SH-SY5Y (cell line): ENCODE measurements at regions not wholly inside any gene's neighbourhood (a gene's known extent, or its start where the extent isn't known, plus 50 kb on each side); places are given as distances from the start of the nearest gene placed in this dataset.

Experiments used
- GATA2 ChIP-seq: IDR thresholded peaks from 2 replicates; pipeline ENCODE4 v1.6.1; 2011; ENCODE audit warnings: mild to moderate bottlenecking, low read depth, low read length
- GATA3 ChIP-seq: IDR thresholded peaks from 2 replicates; pipeline ENCODE4 v1.6.1; 2011; ENCODE audit warnings: low read depth, mild to moderate bottlenecking, low read length, moderate library complexity

GRCh38 chr9:18136354-18136994 lies 337.5 kb upstream of the ADAMTSL1 start:
- TF ChIP-seq GATA2 (no peak), GATA3 (no peak)

- no peak for TF ChIP-seq GATA3
Observed at GRCh38 chr9:18137815-18138214, 336.1 kb upstream of the ADAMTSL1 start.

- no peak for TF ChIP-seq GATA2
- no peak for TF ChIP-seq GATA3
Observed at GRCh38 chr9:18138656-18139055, 335.3 kb upstream of the ADAMTSL1 start.

- TF ChIP-seq GATA2 = no peak
- no peak for TF ChIP-seq GATA3
Observed at GRCh38 chr9:18141681-18142080, 332.3 kb upstream of the ADAMTSL1 start.

GRCh38 chr9:18143073-18143745 lies 330.7 kb upstream of the ADAMTSL1 start:
- TF ChIP-seq GATA3 = no peak
- TF ChIP-seq GATA2 = no peak

- TF ChIP-seq GATA2 (no peak), GATA3 (no peak)
Observed at GRCh38 chr9:18146329-18146728, 327.6 kb upstream of the ADAMTSL1 start.

GRCh38 chr9:18149471-18150011 lies 324.4 kb upstream of the ADAMTSL1 start:
- TF ChIP-seq GATA3 (no peak), GATA2 (no peak)

- TF ChIP-seq GATA3 = no peak
- no peak for TF ChIP-seq GATA2
Observed at GRCh38 chr9:18154661-18155060, 319.3 kb upstream of the ADAMTSL1 start.

- no peak for TF ChIP-seq GATA2
- no peak for TF ChIP-seq GATA3
Observed at GRCh38 chr9:18159254-18159653, 314.7 kb upstream of the ADAMTSL1 start.

GRCh38 chr9:18163146-18163545 lies 310.8 kb upstream of the ADAMTSL1 start:
- no peak for TF ChIP-seq GATA3
- no peak for TF ChIP-seq GATA2

GRCh38 chr9:18167733-18168132 lies 306.2 kb upstream of the ADAMTSL1 start:
- TF ChIP-seq GATA2 (no peak), GATA3 (no peak)

- TF ChIP-seq GATA2 (no peak), GATA3 (no peak)
Observed at GRCh38 chr9:18173923-18174322, 300.0 kb upstream of the ADAMTSL1 start.

- TF ChIP-seq GATA3 (no peak), GATA2 (no peak)
Observed at GRCh38 chr9:18182636-18183035, 291.3 kb upstream of the ADAMTSL1 start.

- TF ChIP-seq GATA2 (no peak), GATA3 (no peak)
Observed at GRCh38 chr9:18183974-18184373, 290.0 kb upstream of the ADAMTSL1 start.

GRCh38 chr9:18184401-18184800 lies 289.6 kb upstream of the ADAMTSL1 start:
- TF ChIP-seq GATA2 = no peak
- TF ChIP-seq GATA3 = no peak

- TF ChIP-seq GATA3 (no peak), GATA2 (no peak)
Observed at GRCh38 chr9:18185196-18185595, 288.8 kb upstream of the ADAMTSL1 start.
